ENCODE measurements at regions not wholly inside any gene's neighbourhood (a gene's known extent, or its start where the extent isn't known, plus 50 kb on each side); places are given as distances from the start of the nearest gene placed in this dataset.
"Not testable (repeated sequence)": the region's sequence is repeated elsewhere in the genome, so short reads cannot be mapped to it uniquely, and the experiment has no call there.

DNA sequence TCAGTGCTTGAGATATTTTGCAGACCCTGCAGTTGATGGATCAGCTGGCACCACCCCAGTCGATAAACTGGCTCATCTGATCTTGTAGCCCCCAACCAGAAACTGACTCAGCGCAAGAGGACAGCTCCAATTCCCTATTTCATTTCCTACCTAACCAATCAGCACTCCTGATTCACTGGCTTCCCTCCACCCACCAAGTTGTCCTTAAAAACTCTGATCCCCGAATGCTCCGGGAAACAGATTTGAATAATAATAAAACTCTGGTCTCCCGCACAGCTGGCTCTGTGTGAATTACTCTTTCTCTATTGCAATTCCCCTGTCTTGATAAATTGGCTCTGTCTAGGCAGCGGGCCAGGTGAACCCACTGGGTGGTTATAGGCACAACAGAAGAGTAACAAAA lies 289.4 kb upstream of the SYT1 start:
- TF ChIP-seq FOS (IDR thresholded peaks at IDR 0.05; ENCODE audit: low read depth, low read length); CTCF (conservative IDR thresholded peaks at IDR 0.05; ENCODE audit: low read depth, low read length); MAZ (IDR thresholded peaks at IDR 0.05; ENCODE audit: borderline replicate concordance, low read depth, low read length); POLR2A (IDR thresholded peaks at IDR 0.05; ENCODE audit: low read depth, low read length); CEBPB (IDR thresholded peaks at IDR 0.05; ENCODE audit: low read depth, low read length): not testable (repeated sequence)
